Endothelial cell of umbilical vein (primary cell): ENCODE measurements at regions not wholly inside any gene's neighbourhood (a gene's known extent, or its start where the extent isn't known, plus 50 kb on each side); places are given as distances from the start of the nearest gene placed in this dataset.

Experiments
- BruUV-seq: library from RNA; stranded (reverse); fragments of 400-500 nt; replicated peaks from 2 replicates; lab custom pipeline; 2021; lab: Mats Ljungman, UMichigan
- CTCF ChIA-PET: fragments of 300-600, 350-600 bp; sonication (Branson Sonifier 250); formaldehyde crosslinking; loops from one replicate; lab custom pipeline; 2021; ENCODE audit warnings: antibody characterized with exemption, inconsistent platforms; lab: Charles Lee
- POLR2A ChIA-PET: fragments of 300-600, 350-600 bp; sonication (Branson Sonifier 250); formaldehyde crosslinking; loops from one replicate; lab custom pipeline; 2021; ENCODE audit warnings: antibody characterized with exemption, inconsistent platforms; lab: Charles Lee
- DNase-seq: peaks from one replicate; pipeline ENCODE4 v3.0.0-alpha.2; 2011; ENCODE audit warnings: low read depth, low spot score
- FAIRE-seq: peaks from 2 replicates; lab custom pipeline; 2011; peaks lifted over from hg19 to GRCh38; lab: Jason Lieb, UNC
- H2AFZ ChIP-seq: 2 replicates; pipeline ENCODE4 v1.6.0; 2012; ENCODE audit warnings: low read depth, low read length, control low read depth, inconsistent platforms
- H3K27ac ChIP-seq: 2 replicates; pipeline ENCODE4 v1.5.1; 2011; ENCODE audit warnings: low read depth, mild to moderate bottlenecking, control low read depth, low read length, moderate library complexity; ENCODE audit not compliant: insufficient read depth
- H3K27me3 ChIP-seq, 2 experiments: 2 replicates each; pipeline versions ENCODE4 v1.6.0 to v1.6.1; 2011; ENCODE audit warnings: low read length in 2 of 2, mixed read lengths in 1 of 2; ENCODE audit not compliant: control insufficient read depth in 2 of 2, insufficient read depth in 2 of 2
- H3K36me3 ChIP-seq, 2 experiments: 2 replicates in 1 of 2; 3 replicates in 1 of 2; pipeline ENCODE4 v1.5.1; 2011; ENCODE audit warnings: low read length in 2 of 2, mild to moderate bottlenecking in 1 of 2, moderate library complexity in 1 of 2; ENCODE audit not compliant: control insufficient read depth in 2 of 2, insufficient read depth in 2 of 2; ENCODE audit errors: extremely low read depth in 1 of 2
- H3K4me1 ChIP-seq: 3 replicates; pipeline ENCODE4 v1.5.1; 2011; ENCODE audit warnings: mild to moderate bottlenecking, low read length; ENCODE audit not compliant: control insufficient read depth, insufficient read depth; ENCODE audit errors: extremely low read depth
- H3K4me2 ChIP-seq: 2 replicates; pipeline ENCODE4 v1.6.1; 2011; ENCODE audit warnings: low read length, control low read depth, mixed read lengths; ENCODE audit not compliant: insufficient read depth
- H3K4me3 ChIP-seq, 3 experiments: fragments of 200-600 bp in 1 of 3; sonication (generic), shearing (Covaris generic) in 1 of 3; replicated peaks in 1 of 3; 2 replicates each; pipeline ENCODE4 v1.5.1; 2011 to 2016; ENCODE audit warnings: control low read depth in 3 of 3, low read length in 3 of 3, mild to moderate bottlenecking in 2 of 3, inconsistent platforms in 1 of 3, low read depth in 1 of 3, moderate library complexity in 1 of 3; ENCODE audit not compliant: insufficient read depth in 1 of 3
- H3K79me2 ChIP-seq: 2 replicates; pipeline ENCODE4 v1.6.0; 2012; ENCODE audit warnings: low read length, inconsistent platforms; ENCODE audit not compliant: control insufficient read depth, insufficient read depth
- H3K9ac ChIP-seq: replicated peaks from 2 replicates; pipeline ENCODE3; 2011; ENCODE audit warnings: low read length, control low read depth; ENCODE audit not compliant: insufficient read depth; ENCODE audit errors: extremely low read depth
- H3K9me1 ChIP-seq: replicated peaks from 3 replicates; pipeline ENCODE4 v1.6.0; 2011; ENCODE audit warnings: mild to moderate bottlenecking, low read length; ENCODE audit not compliant: control insufficient read depth, insufficient read depth; ENCODE audit errors: extremely low read depth
- H3K9me3 ChIP-seq: replicated peaks from 2 replicates; pipeline ENCODE4 v1.5.1; 2012; ENCODE audit warnings: low read length, inconsistent platforms; ENCODE audit not compliant: control insufficient read depth, insufficient read depth
- H4K20me1 ChIP-seq: replicated peaks from 2 replicates; pipeline ENCODE3; 2011; ENCODE audit warnings: mild to moderate bottlenecking, low read length; ENCODE audit not compliant: control insufficient read depth, insufficient read depth; ENCODE audit errors: extremely low read depth
- CTCF ChIP-seq, 2 donors: IDR thresholded peaks; 1 replicate in 1 of 2; 2 replicates in 1 of 2; pipeline ENCODE4 v1.5.1; 2011; ENCODE audit warnings: low read length in 2 of 2, mild to moderate bottlenecking in 2 of 2, moderate library complexity in 2 of 2, control low read depth in 1 of 2, inconsistent platforms in 1 of 2, low read depth in 1 of 2; ENCODE audit not compliant: insufficient read depth in 1 of 2; ENCODE audit errors: extremely low read depth in 1 of 2
- EZH2 ChIP-seq: IDR thresholded peaks from 2 replicates; pipeline ENCODE4 v1.6.1; 2012; ENCODE audit warnings: borderline replicate concordance, low read depth, mild to moderate bottlenecking, moderate library complexity, low read length, inconsistent platforms; ENCODE audit not compliant: severe bottlenecking
- FOS ChIP-seq: IDR thresholded peaks from 2 replicates; pipeline ENCODE4 v1.6.1; 2011; ENCODE audit warnings: mild to moderate bottlenecking, low read length, moderate library complexity, borderline replicate concordance; ENCODE audit not compliant: insufficient read depth
- GATA2 ChIP-seq: IDR thresholded peaks from 2 replicates; pipeline ENCODE4 v1.7.0; 2011; ENCODE audit warnings: low read depth, mild to moderate bottlenecking, moderate library complexity, mixed read lengths, low read length; ENCODE audit not compliant: insufficient read length, insufficient read depth
- JUN ChIP-seq: IDR thresholded peaks from 2 replicates; pipeline ENCODE4 v1.6.1; 2011; ENCODE audit warnings: borderline replicate concordance, low read depth; ENCODE audit not compliant: insufficient read length, insufficient read depth
- MAX ChIP-seq: IDR thresholded peaks from 2 replicates; pipeline ENCODE4 v1.6.1; 2011; ENCODE audit not compliant: insufficient read depth, insufficient read length
- MYC ChIP-seq: IDR thresholded peaks from one replicate; pipeline ENCODE4 v1.6.1; 2011; ENCODE audit warnings: mild to moderate bottlenecking, low read depth, low read length
- POLR2A ChIP-seq: IDR thresholded peaks from 2 replicates; pipeline ENCODE4 v1.6.1; 2012; ENCODE audit warnings: low read depth, mild to moderate bottlenecking, control low read depth, low read length
- POLR2AphosphoS5 ChIP-seq: IDR thresholded peaks from 2 replicates; pipeline ENCODE4 v1.6.1; 2012; ENCODE audit warnings: low read depth, mild to moderate bottlenecking, control low read depth, low read length, moderate library complexity; ENCODE audit not compliant: insufficient read depth
- dilution Hi-C: fragments of 300-500 bp; cut with MboI; formaldehyde crosslinking; loops from one replicate; pipeline ENCODE4 v1.15.0; 2019; ENCODE audit warnings: low sequenced_read_pairs; ENCODE audit not compliant: extremely low pct_ligation_motif_present
- intact Hi-C: fragments of 100-400 bp; cut with micrococcal nuclease; formaldehyde crosslinking; loops from one replicate; pipeline ENCODE4 v1.10.0; 2022

GRCh38 chr19:31589109-31589508 is 239.9 kb upstream of the TSHZ3 start:
- peaks cover 4% of the 10 kb centered on the region for H3K9me3 ChIP-seq

More at GRCh38 chr19:31589109-31589508, 239.9 kb upstream of the TSHZ3 start:
- BruUV-seq: no TSS peak
- H3K36me3 ChIP-seq: no peaks in the 10 kb centered on the region
- no peak for DNase-seq
- H3K9ac ChIP-seq: no peak overlapping the region
- no peaks in the 10 kb centered on the region for H4K20me1 ChIP-seq
- ChIA-PET POLR2A (no interaction called here), CTCF (no interaction called here)
- dilution Hi-C loops (no loop called here), intact Hi-C loops (no loop called here)
- H3K4me1 ChIP-seq: no peaks in the 10 kb centered on the region
- FAIRE-seq: no peak
- no peaks in the 10 kb centered on the region for H3K9me1 ChIP-seq
- no peak overlapping the region for H3K27ac ChIP-seq
- no peak overlapping the region for H3K4me2 ChIP-seq
- TF ChIP-seq CTCF (IDR thresholded peaks at IDR 0.05; ENCODE audit: extremely low read depth in 1 of 2, insufficient read depth in 1 of 2, low read depth in 1 of 2, low read length in 2 of 2) (no peak), POLR2AphosphoS5 (no peak), JUN (no peak), POLR2A (no peak), EZH2 (no peak), MYC (no peak), MAX (no peak), FOS (no peak), GATA2 (no peak)
- no peaks in the 10 kb centered on the region for H3K27me3 ChIP-seq
- no peak overlapping the region for H3K4me3 ChIP-seq
- no peaks in the 10 kb centered on the region for H3K79me2 ChIP-seq
- H2AFZ ChIP-seq: no peak overlapping the region
